K562 (cell line): ENCODE measurements at regions not wholly inside any gene's neighbourhood (a gene's known extent, or its start where the extent isn't known, plus 50 kb on each side); places are given as distances from the start of the nearest gene placed in this dataset.

Experiments
- ATAC-seq: fragments of 200-7000 bp; cut with Tn5 transposase; 3 replicates; pipeline ENCODE4 v1.9.1; 2020; ENCODE audit warnings: moderate library complexity
- BruUV-seq: library from RNA; stranded (reverse); fragments of 400-500 nt; replicated peaks from 2 replicates; lab custom pipeline; 2021; lab: Mats Ljungman, UMichigan
- CTCF ChIA-PET: fragments of 300-600 bp; formaldehyde crosslinking; extraction: SDS; loops from one replicate; lab custom pipeline; 2021; ENCODE audit warnings: low intra/inter-chr PET ratio; lab: Yijun Ruan, JAX
- POLR2A ChIA-PET: fragments of 300-600, 350-650 bp; sonication (Branson Sonifier 250); formaldehyde crosslinking; extraction: SDS; loops from one replicate; lab custom pipeline; 2021; ENCODE audit warnings: antibody characterized with exemption, inconsistent platforms; lab: Yijun Ruan, JAX
- DNase-seq, 4 experiments: peaks; one replicate each; pipeline versions ENCODE4 v3.0.0 to v3.0.0-alpha.2; 2011 to 2018; ENCODE audit warnings: low spot score in 3 of 4, mixed read lengths in 3 of 4; ENCODE audit errors: extremely low read depth in 1 of 4
- FAIRE-seq: peaks from 2 replicates; lab custom pipeline; 2011; peaks lifted over from hg19 to GRCh38; lab: Jason Lieb, UNC
- H2AFZ ChIP-seq: 2 replicates; pipeline ENCODE4 v1.6.0; 2011; ENCODE audit warnings: low read depth, low read length, control low read depth, inconsistent platforms
- H3K27ac ChIP-seq: fragments of 200-600 bp; 3 replicates; pipeline ENCODE4 v1.8.0; 2011; ENCODE audit warnings: low read depth, mild to moderate bottlenecking, control low read depth, inconsistent platforms, low read length, moderate library complexity, mixed read lengths; ENCODE audit errors: extremely low read depth
- H3K27me3 ChIP-seq, 2 experiments: fragments of 300-600 bp in 1 of 2; 2 replicates in 1 of 2; 3 replicates in 1 of 2; pipeline versions ENCODE4 v1.6.0 to v1.8.0; 2011; ENCODE audit warnings: inconsistent platforms in 2 of 2, low read length in 2 of 2, mild to moderate bottlenecking in 1 of 2, mixed read lengths in 1 of 2, moderate library complexity in 1 of 2; ENCODE audit not compliant: control insufficient read depth in 2 of 2, insufficient read depth in 2 of 2
- H3K36me3 ChIP-seq: fragments of 300-600 bp; 3 replicates; pipeline ENCODE4 v1.8.0; 2011; ENCODE audit warnings: mild to moderate bottlenecking, low read length, inconsistent platforms; ENCODE audit not compliant: control insufficient read depth, insufficient read depth
- H3K4me1 ChIP-seq, 2 experiments: fragments of 200-600 bp in 1 of 2; replicated peaks in 1 of 2; 2 replicates in 1 of 2; 3 replicates in 1 of 2; pipeline versions ENCODE4 v1.5.1 to v1.8.0; 2011; ENCODE audit warnings: inconsistent platforms in 2 of 2, low read length in 2 of 2, mild to moderate bottlenecking in 1 of 2, mixed read lengths in 1 of 2, moderate library complexity in 1 of 2; ENCODE audit not compliant: control insufficient read depth in 2 of 2, insufficient read depth in 2 of 2
- H3K4me2 ChIP-seq: 2 replicates; pipeline ENCODE4 v1.6.1; 2011; ENCODE audit warnings: low read length, control low read depth, inconsistent platforms, mixed read lengths; ENCODE audit not compliant: insufficient read depth
- H3K4me3 ChIP-seq: fragments of 200-600 bp; sonication (generic), shearing (Covaris generic); 2 replicates; pipeline ENCODE4 v1.5.1; 2016; ENCODE audit warnings: control low read depth, inconsistent platforms
- H3K79me2 ChIP-seq: fragments of 200-600 bp; 3 replicates; pipeline ENCODE4 v1.8.0; 2011; ENCODE audit warnings: low read length, inconsistent platforms; ENCODE audit not compliant: control insufficient read depth, insufficient read depth
- H3K9ac ChIP-seq, 2 experiments: 2 replicates each; pipeline versions ENCODE4 v1.6.0 to v1.6.1; 2011; ENCODE audit warnings: low read depth in 2 of 2, low read length in 2 of 2, control low read depth in 1 of 2, inconsistent platforms in 1 of 2, mild to moderate bottlenecking in 1 of 2, mixed read lengths in 1 of 2; ENCODE audit not compliant: insufficient read depth in 1 of 2
- H3K9me1 ChIP-seq: one replicate; pipeline ENCODE4 v1.6.0; 2011; ENCODE audit warnings: inconsistent platforms, mild to moderate bottlenecking, low read length, moderate library complexity; ENCODE audit not compliant: control insufficient read depth, insufficient read depth
- H3K9me3 ChIP-seq: replicated peaks from 2 replicates; pipeline ENCODE4 v1.5.1; 2011; ENCODE audit warnings: low read depth, low read length, inconsistent platforms; ENCODE audit not compliant: control insufficient read depth, insufficient read depth
- H4K20me1 ChIP-seq: replicated peaks from 2 replicates; pipeline ENCODE4 v1.6.1; 2011; ENCODE audit warnings: low read length, inconsistent platforms, mixed read lengths; ENCODE audit not compliant: control insufficient read depth, insufficient read depth
- HOMEZ ChIP-seq: fragments of 250-450 bp; sonication (Bioruptor Pico); IDR thresholded peaks from 2 replicates; pipeline ENCODE4 v1.4.0; 2020; ENCODE audit warnings: mild to moderate bottlenecking, moderate library complexity
- WGBS: fragments of 100-300 bp; shearing (Covaris generic); methylation state at CpG from one replicate; pipeline ENCODE4 v1.1.6; 2016; ENCODE audit warnings: low coverage, mixed read lengths; ENCODE audit not compliant: insufficient coverage; ENCODE audit errors: missing lambda C conversion rate; 5-methylcytosine and 5-hydroxymethylcytosine counted together
- in situ Hi-C: fragments of 300-500 bp; cut with MboI; formaldehyde crosslinking; loops from 4 replicates; pipeline ENCODE4 v1.15.0; 2018; ENCODE audit warnings: inconsistent platforms, mixed read lengths
- intact Hi-C: fragments of 100-400 bp; cut with micrococcal nuclease; formaldehyde crosslinking; loops from 2 replicates; pipeline ENCODE4 v1.14.2; 2022
- TF ChIP-seq, protein P1 (sequence below), 3 experiments: fragments of 200-800 bp in 1 of 3; fragments of 250-450 bp in 1 of 3; fragments of 450-650 bp in 1 of 3; sonication (Bioruptor Pico) in 1 of 3; sonication (Bioruptor generic) in 1 of 3; formaldehyde crosslinking in 1 of 3; IDR thresholded peaks; 2 replicates each; pipeline versions ENCODE4 v1.6.1 to v1.8.0; 2016 to 2022; ENCODE audit warnings: mild to moderate bottlenecking in 2 of 3, missing genetic modification characterization in 2 of 3, missing compliant biosample characterization in 1 of 3, moderate library complexity in 1 of 3

DNA sequence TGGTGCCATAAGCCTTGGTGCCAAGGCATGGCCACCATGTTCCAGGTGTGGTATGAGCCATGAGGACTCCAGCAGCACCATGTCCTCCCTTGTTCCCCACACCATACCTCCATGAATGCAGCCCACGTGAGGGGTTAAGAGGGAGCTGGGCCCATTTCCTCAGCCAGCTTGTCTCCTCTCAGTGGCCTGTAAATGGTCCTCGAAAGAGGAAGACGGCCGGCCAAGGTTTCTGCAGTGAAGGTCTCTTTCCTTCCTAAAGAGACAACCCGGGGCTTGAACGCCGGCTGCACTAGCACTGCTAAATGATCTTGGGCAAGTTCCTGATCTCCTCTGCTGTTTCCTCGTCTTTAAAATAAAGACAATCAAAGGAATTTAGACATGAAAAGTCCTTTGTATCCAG lies 154.0 kb downstream of the BMP7 start:
- Histone ChIP-seq H3K4me2 (no peak overlapping the region), H3K4me1 (peaks cover 3 to 14% of the 10 kb centered on the region in 2 experiments; a peak in 4 of 5 replicates), H3K9me3 (no peaks in the 10 kb centered on the region), H3K4me3 (no peak overlapping the region), H3K9ac (no peak overlapping the region), H2AFZ (no peak overlapping the region), H3K27me3 (peaks cover 0 to 8% of the 10 kb centered on the region in 2 experiments; a peak in 1 of 5 replicates), H3K27ac (no peak overlapping the region), H4K20me1 (no peaks in the 10 kb centered on the region), H3K79me2 (no peaks in the 10 kb centered on the region), H3K36me3 (no peaks in the 10 kb centered on the region), H3K9me1 (no peaks in the 10 kb centered on the region)
- no peak for FAIRE-seq
- intact Hi-C loops = no loop called here
- ChIA-PET POLR2A (interaction anchor here (0.7 kb wide), 1 partner anchor 22 kb away, joined by 4 read pairs; no protein-coding TSS in a partner anchor), CTCF (no interaction called here)
- BruUV-seq = no TSS peak
- 0% methylated on average over 8 of the region's 8 CpGs for WGBS
- TF ChIP-seq HOMEZ = no peak
- TF ChIP-seq, protein P1, sequence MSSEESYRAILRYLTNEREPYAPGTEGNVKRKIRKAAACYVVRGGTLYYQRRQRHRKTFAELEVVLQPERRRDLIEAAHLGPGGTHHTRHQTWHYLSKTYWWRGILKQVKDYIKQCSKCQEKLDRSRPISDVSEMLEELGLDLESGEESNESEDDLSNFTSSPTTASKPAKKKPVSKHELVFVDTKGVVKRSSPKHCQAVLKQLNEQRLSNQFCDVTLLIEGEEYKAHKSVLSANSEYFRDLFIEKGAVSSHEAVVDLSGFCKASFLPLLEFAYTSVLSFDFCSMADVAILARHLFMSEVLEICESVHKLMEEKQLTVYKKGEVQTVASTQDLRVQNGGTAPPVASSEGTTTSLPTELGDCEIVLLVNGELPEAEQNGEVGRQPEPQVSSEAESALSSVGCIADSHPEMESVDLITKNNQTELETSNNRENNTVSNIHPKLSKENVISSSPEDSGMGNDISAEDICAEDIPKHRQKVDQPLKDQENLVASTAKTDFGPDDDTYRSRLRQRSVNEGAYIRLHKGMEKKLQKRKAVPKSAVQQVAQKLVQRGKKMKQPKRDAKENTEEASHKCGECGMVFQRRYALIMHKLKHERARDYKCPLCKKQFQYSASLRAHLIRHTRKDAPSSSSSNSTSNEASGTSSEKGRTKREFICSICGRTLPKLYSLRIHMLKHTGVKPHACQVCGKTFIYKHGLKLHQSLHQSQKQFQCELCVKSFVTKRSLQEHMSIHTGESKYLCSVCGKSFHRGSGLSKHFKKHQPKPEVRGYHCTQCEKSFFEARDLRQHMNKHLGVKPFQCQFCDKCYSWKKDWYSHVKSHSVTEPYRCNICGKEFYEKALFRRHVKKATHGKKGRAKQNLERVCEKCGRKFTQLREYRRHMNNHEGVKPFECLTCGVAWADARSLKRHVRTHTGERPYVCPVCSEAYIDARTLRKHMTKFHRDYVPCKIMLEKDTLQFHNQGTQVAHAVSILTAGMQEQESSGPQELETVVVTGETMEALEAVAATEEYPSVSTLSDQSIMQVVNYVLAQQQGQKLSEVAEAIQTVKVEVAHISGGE (CRISPR knock-in tag; IDR thresholded peaks at IDR 0.05) = peak in 1 of 3 experiments; percentile 48; a peak in 2 of 6 replicates
- in situ Hi-C loops = no loop called here
- no peak for DNase-seq
- ATAC-seq = no peak
